ENCODE measurements at regions not wholly inside any gene's neighbourhood (a gene's known extent, or its start where the extent isn't known, plus 50 kb on each side); places are given as distances from the start of the nearest gene placed in this dataset.
"Not testable (repeated sequence)": the region's sequence is repeated elsewhere in the genome, so short reads cannot be mapped to it uniquely, and the experiment has no call there.

- TF ChIP-seq CTCF (conservative IDR thresholded peaks at IDR 0.05; ENCODE audit: low read depth, low read length), result no peak
- DNase-seq (ENCODE audit: low read depth), result no peak
- H3K4me3 ChIP-seq (ENCODE audit: low read depth, low read length), result no peak overlapping the region
Measured at GRCh38 chr2:8611700-8612099, 70.2 kb upstream of the ID2 start.

DNA sequence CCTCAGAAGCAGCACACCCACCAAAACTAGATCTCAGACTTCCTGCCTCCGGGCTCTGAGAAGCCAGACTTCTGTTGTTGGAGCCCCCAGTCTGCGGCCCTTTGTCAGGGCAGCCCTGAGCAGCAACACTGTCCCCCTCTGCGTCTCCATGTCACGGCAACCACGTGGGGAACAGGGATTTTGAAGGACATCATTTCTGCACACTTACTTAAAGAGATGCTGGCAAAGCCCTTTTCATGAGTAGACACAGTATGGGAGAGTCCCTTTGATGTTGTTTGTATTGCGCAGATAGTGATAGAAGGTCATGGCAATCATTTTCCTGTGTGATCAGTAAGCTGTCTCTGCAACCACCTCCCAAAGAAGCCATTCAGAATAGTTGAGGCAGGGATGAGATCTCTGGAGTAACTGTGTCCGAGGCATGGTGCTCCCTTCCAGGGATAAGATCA lies 69.1 kb upstream of the ID2 start:
- DNase-seq (ENCODE audit: low read depth), result no peak
- H3K4me3 ChIP-seq (ENCODE audit: low read depth, low read length), result no peak overlapping the region
- no peak for TF ChIP-seq CTCF (conservative IDR thresholded peaks at IDR 0.05; ENCODE audit: low read depth, low read length)

GRCh38 chr2:8613207-8613999 lies 68.5 kb upstream of the ID2 start:
- not testable (repeated sequence) for DNase-seq (ENCODE audit: low read depth); H3K4me3 ChIP-seq (ENCODE audit: low read depth, low read length)

GRCh38 chr2:8614646-8615045 lies 67.2 kb upstream of the ID2 start:
- DNase-seq (ENCODE audit: low read depth), result no peak
- TF ChIP-seq CTCF (conservative IDR thresholded peaks at IDR 0.05; ENCODE audit: low read depth, low read length), result no peak
- H3K4me3 ChIP-seq (ENCODE audit: low read depth, low read length), result no peak overlapping the region

GRCh38 chr2:8615252-8615575 lies 66.6 kb upstream of the ID2 start:
- H3K4me3 ChIP-seq (ENCODE audit: low read depth, low read length), result no peak overlapping the region
- no peak for DNase-seq (ENCODE audit: low read depth)
- TF ChIP-seq CTCF (conservative IDR thresholded peaks at IDR 0.05; ENCODE audit: low read depth, low read length), result no peak

DNA sequence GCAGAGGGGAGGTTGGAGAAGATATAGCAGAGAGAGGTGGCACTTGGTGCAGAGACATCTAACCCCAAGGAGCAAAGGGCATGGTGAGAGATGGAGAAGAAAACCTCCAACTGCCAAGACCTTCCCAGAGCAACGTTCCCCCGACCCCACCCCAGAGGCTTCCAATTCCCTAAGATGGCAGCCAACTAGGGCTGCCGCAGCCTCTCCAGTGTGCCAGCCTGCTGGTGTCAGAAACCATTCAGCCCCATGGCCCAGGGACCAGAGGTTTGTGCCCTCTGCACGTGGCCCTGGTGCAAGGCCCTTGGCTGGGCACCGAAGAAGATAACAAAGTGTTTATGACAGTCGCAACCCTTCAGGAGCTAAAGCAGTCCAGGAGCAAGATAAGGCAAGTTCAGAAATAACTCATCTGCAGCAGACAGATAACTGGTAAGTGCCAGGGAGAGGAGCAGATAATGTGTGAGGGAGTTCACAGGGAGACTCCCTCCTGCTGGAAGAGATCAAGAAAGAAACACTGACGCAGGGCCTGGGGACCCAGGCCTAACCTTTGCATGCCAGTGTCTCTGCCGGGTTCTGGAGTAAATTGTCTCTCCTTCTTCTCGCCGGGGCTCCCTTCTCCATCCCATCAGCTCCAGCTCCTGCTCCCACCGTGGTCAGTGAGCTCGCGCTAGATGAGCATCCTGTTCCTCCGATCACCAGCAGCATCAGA lies 66.1 kb upstream of the ID2 start:
- DNase-seq (ENCODE audit: low read depth), result no peak
- no peak overlapping the region for H3K4me3 ChIP-seq (ENCODE audit: low read depth, low read length)
- TF ChIP-seq CTCF (conservative IDR thresholded peaks at IDR 0.05; ENCODE audit: low read depth, low read length), result no peak

GRCh38 chr2:8617048-8617447 lies 64.8 kb upstream of the ID2 start:
- TF ChIP-seq CTCF (conservative IDR thresholded peaks at IDR 0.05; ENCODE audit: low read depth, low read length), result no peak
- H3K4me3 ChIP-seq (ENCODE audit: low read depth, low read length), result no peak overlapping the region
- DNase-seq (ENCODE audit: low read depth), result no peak

Measured in epithelial cell of proximal tubule (primary cell).